Gastrocnemius medialis (tissue), 4 donors: ENCODE measurements at regions not wholly inside any gene's neighbourhood (a gene's known extent, or its start where the extent isn't known, plus 50 kb on each side); places are given as distances from the start of the nearest gene placed in this dataset.

ENCODE experiments used
- ATAC-seq, 2 donors: fragments of 150-250 bp; one replicate each; pipeline ENCODE4 v1.9.1; 2016
- DNase-seq, 2 donors: peaks; one replicate each; pipeline ENCODE4 v3.0.0-alpha.2; 2019
- H3K27ac ChIP-seq, 4 donors: fragments of 200-600 bp; sonication (generic); 1 replicate in 1 of 4; 2 replicates in 3 of 4; pipeline ENCODE4 v1.5.1; 2016 to 2018; ENCODE audit warnings: mild to moderate bottlenecking in 2 of 4, moderate library complexity in 1 of 4
- H3K27me3 ChIP-seq, 3 donors: fragments of 200-600 bp; sonication (generic) in 2 of 3; 1 replicate in 1 of 3; 2 replicates in 2 of 3; pipeline versions ENCODE4 v1.5.1 to v1.6.0; 2016 to 2019; ENCODE audit warnings: mild to moderate bottlenecking in 1 of 3, moderate library complexity in 1 of 3
- H3K36me3 ChIP-seq, 2 donors: fragments of 200-600 bp; sonication (generic) in 1 of 2; one replicate each; pipeline ENCODE4 v1.5.1; 2017 to 2018
- H3K4me1 ChIP-seq, 2 donors: fragments of 200-600 bp; sonication (generic) in 1 of 2; one replicate each; pipeline ENCODE4 v1.5.1; 2016 to 2017; ENCODE audit warnings: mild to moderate bottlenecking in 2 of 2
- H3K4me3 ChIP-seq, 4 donors: fragments of 200-600 bp; sonication (generic) in 3 of 4; 1 replicate in 1 of 4; 2 replicates in 3 of 4; pipeline ENCODE4 v1.5.1; 2016 to 2019; ENCODE audit warnings: mild to moderate bottlenecking in 2 of 4
- H3K9me3 ChIP-seq, 3 donors: fragments of 200-600 bp; sonication (generic) in 2 of 3; 1 replicate in 1 of 3; 2 replicates in 2 of 3; pipeline ENCODE4 v1.5.1; 2016 to 2019
- POLR2A ChIP-seq, 2 donors: fragments of 450-650 bp; IDR thresholded peaks; one replicate each; pipeline ENCODE4 v1.6.1; 2017; ENCODE audit warnings: antibody characterized with exemption in 2 of 2, mild to moderate bottlenecking in 2 of 2, moderate library complexity in 2 of 2
- in situ Hi-C, 4 donors: fragments of 200-750 bp; cut with MboI; loops; one replicate each; pipeline versions ENCODE4 v1.15.0 to v1.8.0; 2017; ENCODE audit warnings: low sequenced_read_pairs in 4 of 4
- intact Hi-C: fragments of 100-400 bp; cut with DNase I; formaldehyde crosslinking; loops from one replicate; pipeline ENCODE4 v1.15.1; 2023; ENCODE audit warnings: low total_unique reads
- TF ChIP-seq, protein P1 (sequence below), 5 experiments: fragments of 450-650 bp in 3 of 5; fragments of 200-600 bp in 2 of 5; sonication (generic) in 2 of 5; IDR thresholded peaks in 4 of 5; conservative IDR thresholded peaks in 1 of 5; 1 replicate in 4 of 5; 2 replicates in 1 of 5; pipeline ENCODE4 v1.5.1; 2016 to 2019; ENCODE audit warnings: antibody characterized with exemption in 5 of 5, mild to moderate bottlenecking in 3 of 5, moderate library complexity in 3 of 5

DNA sequence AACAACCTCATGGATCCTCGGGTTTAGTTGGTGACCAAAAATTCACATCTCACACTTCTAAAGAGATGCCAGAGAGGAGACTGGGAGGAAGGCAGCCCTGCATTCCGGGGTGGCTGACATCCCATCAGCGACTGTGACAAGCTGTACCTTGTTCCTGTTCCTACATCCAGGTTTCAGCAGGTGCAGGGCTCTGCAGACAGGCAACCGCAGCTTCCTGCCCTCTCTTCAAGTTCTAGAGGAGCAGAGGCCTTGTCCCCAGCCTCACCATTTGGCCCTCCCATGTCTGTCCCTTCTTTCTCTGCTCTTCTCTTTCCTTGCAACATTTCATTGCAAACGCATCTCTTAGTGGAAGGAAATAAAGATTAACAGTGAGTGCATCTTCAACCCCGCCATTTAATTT is 454.6 kb downstream of the IRX1 start:
- Histone ChIP-seq H3K36me3 (no peaks in the 10 kb centered on the region), H3K4me3 (no peak overlapping the region), H3K9me3 (no peaks in the 10 kb centered on the region), H3K27ac (no peak overlapping the region), H3K27me3 (no peaks in the 10 kb centered on the region), H3K4me1 (no peaks in the 10 kb centered on the region)
- ATAC-seq (no peak), DNase-seq (no peak)
- intact Hi-C loops: no loop called here
- no peak for TF ChIP-seq POLR2A (IDR thresholded peaks at IDR 0.05)
- TF ChIP-seq, protein P1, sequence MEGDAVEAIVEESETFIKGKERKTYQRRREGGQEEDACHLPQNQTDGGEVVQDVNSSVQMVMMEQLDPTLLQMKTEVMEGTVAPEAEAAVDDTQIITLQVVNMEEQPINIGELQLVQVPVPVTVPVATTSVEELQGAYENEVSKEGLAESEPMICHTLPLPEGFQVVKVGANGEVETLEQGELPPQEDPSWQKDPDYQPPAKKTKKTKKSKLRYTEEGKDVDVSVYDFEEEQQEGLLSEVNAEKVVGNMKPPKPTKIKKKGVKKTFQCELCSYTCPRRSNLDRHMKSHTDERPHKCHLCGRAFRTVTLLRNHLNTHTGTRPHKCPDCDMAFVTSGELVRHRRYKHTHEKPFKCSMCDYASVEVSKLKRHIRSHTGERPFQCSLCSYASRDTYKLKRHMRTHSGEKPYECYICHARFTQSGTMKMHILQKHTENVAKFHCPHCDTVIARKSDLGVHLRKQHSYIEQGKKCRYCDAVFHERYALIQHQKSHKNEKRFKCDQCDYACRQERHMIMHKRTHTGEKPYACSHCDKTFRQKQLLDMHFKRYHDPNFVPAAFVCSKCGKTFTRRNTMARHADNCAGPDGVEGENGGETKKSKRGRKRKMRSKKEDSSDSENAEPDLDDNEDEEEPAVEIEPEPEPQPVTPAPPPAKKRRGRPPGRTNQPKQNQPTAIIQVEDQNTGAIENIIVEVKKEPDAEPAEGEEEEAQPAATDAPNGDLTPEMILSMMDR (IDR thresholded peaks at IDR 0.05 in 4 of 5, conservative IDR thresholded peaks at IDR 0.05 in 1 of 5): no peak
- in situ Hi-C loops: no loop called here

DNA sequence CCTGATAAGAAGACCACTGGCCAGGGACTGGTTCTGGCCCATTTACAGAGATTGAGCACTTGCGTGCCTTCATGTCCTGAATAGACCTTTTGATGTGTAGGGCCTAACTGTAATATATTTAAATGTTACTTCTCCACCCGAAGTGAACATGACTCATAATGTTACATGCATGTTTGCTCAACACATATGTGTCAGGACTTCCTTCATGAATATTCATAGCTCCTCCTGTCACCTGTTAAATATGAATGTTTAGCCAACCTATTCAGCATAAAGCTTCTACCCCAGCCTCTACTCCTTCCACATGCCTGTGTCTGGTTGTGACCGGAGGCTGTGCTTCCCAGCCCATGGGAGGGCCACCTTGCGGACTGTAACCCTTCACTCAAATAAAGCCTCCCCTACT is 457.5 kb downstream of the IRX1 start:
- H3K27me3 ChIP-seq: no peaks in the 10 kb centered on the region
- no peaks in the 10 kb centered on the region for H3K9me3 ChIP-seq
- intact Hi-C loops: no loop called here
- no peaks in the 10 kb centered on the region for H3K4me1 ChIP-seq
- ATAC-seq (no peak), DNase-seq (no peak)
- H3K4me3 ChIP-seq: no peak overlapping the region
- in situ Hi-C loops: no loop called here
- no peak overlapping the region for H3K27ac ChIP-seq
- H3K36me3 ChIP-seq: no peaks in the 10 kb centered on the region
- TF ChIP-seq, protein P1 (IDR thresholded peaks at IDR 0.05 in 4 of 5, conservative IDR thresholded peaks at IDR 0.05 in 1 of 5): no peak
- no peak for TF ChIP-seq POLR2A (IDR thresholded peaks at IDR 0.05)

DNA sequence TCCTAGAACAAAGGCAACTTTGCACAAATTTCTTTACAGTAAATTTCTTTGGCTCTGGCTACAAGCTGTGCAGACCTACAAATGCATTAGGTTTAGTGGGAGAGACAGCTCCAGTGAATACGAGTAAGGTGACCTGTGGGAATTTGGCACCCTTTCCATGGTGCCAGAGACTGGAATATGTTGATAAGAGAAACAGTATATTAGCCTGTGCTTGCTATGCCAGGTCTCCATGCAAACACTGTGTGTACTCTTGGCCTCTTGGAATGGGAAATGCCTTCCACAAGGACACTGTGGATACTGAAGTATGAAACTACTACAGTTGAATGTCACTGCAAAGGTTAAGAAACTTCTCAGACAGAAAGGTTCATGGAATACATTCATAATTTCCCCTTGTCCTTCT is 458.5 kb downstream of the IRX1 start:
- Histone ChIP-seq H3K27me3 (no peaks in the 10 kb centered on the region), H3K36me3 (no peaks in the 10 kb centered on the region), H3K4me3 (no peak overlapping the region), H3K9me3 (no peaks in the 10 kb centered on the region), H3K4me1 (no peaks in the 10 kb centered on the region), H3K27ac (no peak overlapping the region)
- in situ Hi-C loops (no loop called here), intact Hi-C loops (no loop called here)
- DNase-seq (no peak), ATAC-seq (no peak)
- TF ChIP-seq, protein P1 (IDR thresholded peaks at IDR 0.05 in 4 of 5, conservative IDR thresholded peaks at IDR 0.05 in 1 of 5): no peak
- no peak for TF ChIP-seq POLR2A (IDR thresholded peaks at IDR 0.05)

DNA sequence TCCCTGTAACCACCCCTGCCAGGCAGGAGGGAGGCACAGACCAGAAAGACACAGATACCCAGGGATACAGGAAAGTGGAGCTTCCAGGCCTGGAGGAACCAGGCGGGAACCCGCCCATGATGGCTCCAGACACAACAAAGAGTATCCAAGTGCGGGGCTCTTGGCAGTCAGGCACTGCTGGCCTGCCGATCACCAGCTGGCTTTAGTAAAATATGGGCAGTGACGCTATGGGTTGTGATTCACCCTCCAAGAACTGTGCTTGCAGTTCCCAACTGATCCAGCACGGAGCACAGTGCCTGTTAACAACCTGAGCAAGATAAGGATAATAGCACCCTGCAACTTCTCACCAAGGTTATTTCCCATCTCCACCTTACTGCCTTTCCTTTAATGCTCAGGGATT is 463.3 kb downstream of the IRX1 start:
- no peak for TF ChIP-seq POLR2A (IDR thresholded peaks at IDR 0.05)
- TF ChIP-seq, protein P1 (IDR thresholded peaks at IDR 0.05 in 4 of 5, conservative IDR thresholded peaks at IDR 0.05 in 1 of 5): no peak
- no peaks in the 10 kb centered on the region for H3K36me3 ChIP-seq
- H3K9me3 ChIP-seq: no peaks in the 10 kb centered on the region
- H3K4me1 ChIP-seq: no peaks in the 10 kb centered on the region
- no peak overlapping the region for H3K4me3 ChIP-seq
- DNase-seq (no peak), ATAC-seq (no peak)
- intact Hi-C loops: no loop called here
- H3K27ac ChIP-seq: no peak overlapping the region
- in situ Hi-C loops: no loop called here
- H3K27me3 ChIP-seq: no peaks in the 10 kb centered on the region
